GM18498 (cell line): ENCODE measurements at regions not wholly inside any gene's neighbourhood (a gene's known extent, or its start where the extent isn't known, plus 50 kb on each side); places are given as distances from the start of the nearest gene placed in this dataset.

Source experiments
- ATAC-seq: cut with Tn5 transposase; IDR thresholded peaks from one replicate; pipeline ENCODE4 v1.9.1; 2021; ENCODE audit warnings: mild to moderate bottlenecking, moderate library complexity; ENCODE audit not compliant: unreplicated experiment

DNA sequence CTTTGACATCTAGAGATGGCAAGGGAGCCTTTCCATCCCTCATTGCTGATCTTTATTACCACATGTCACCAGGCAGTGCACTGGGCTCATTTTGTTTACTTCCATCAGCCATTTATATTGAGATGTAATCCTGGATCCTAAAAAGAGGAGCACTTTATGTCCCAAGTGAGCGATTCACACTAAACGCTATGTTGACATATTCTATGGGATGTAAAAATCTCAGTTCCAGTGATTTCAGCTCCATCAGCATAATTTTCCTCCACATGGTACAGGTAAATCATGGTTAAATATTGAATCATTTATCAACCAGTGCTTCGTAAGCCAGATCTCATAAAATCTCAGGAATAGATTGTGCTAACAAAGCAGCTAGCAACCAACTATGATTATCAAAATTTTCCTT, 634.8 kb upstream of the PLXNA2 start:
- ATAC-seq = no peak

- ATAC-seq = no peak
These were observed 636.4 kb upstream of the PLXNA2 start for GRCh38 chr1:208880433-208881100.

GRCh38 chr1:208885060-208885459, 640.9 kb upstream of the PLXNA2 start:
- no peak for ATAC-seq

GRCh38 chr1:208885650-208886049, 641.5 kb upstream of the PLXNA2 start:
- ATAC-seq = no peak

DNA sequence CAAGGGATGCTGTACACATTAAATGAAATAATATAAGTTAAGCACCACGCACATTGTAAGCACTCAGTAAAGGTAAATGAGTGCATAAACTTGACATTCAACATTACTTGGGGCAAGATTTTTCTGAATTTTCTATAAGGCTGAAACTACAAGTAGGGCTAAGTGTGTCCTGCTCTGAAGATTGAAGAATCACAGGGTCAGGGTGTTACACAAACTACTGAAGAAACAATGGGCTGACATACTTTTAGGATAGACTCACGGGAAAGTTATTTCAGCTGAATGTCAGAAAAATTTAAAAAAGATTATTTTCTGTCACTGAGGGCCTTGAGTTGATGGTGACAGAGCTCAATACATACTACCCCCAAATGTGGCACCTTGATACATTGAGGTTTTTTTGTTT, 644.2 kb upstream of the PLXNA2 start:
- no peak for ATAC-seq

GRCh38 chr1:208892147-208892546, 648.0 kb upstream of the PLXNA2 start:
- no peak for ATAC-seq

GRCh38 chr1:208893251-208893650, 649.1 kb upstream of the PLXNA2 start:
- ATAC-seq = no peak

DNA sequence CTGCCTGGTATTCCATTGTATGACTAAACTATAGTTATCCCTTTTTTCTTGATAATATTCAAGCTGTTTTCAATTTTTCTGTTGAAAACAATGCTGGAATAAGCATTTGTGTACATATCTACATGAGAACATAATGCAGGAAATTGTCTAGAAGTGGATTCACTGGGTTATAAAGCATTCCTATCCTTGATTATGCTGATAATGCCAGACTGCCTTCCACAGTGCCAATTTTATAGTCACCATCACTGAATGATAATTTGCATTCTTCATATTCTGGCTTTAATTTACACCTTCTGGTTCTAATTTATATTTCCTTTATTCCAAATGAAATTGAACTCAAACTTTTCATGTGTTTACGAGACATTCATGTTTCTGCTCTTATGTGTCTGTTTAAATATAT, 651.0 kb upstream of the PLXNA2 start:
- no peak for ATAC-seq

GRCh38 chr1:208895820-208896219, 651.6 kb upstream of the PLXNA2 start:
- ATAC-seq = no peak

GRCh38 chr1:208896768-208897167, 652.6 kb upstream of the PLXNA2 start:
- ATAC-seq = no peak

- ATAC-seq = no peak
These were observed 655.3 kb upstream of the PLXNA2 start for GRCh38 chr1:208899438-208899837.

DNA sequence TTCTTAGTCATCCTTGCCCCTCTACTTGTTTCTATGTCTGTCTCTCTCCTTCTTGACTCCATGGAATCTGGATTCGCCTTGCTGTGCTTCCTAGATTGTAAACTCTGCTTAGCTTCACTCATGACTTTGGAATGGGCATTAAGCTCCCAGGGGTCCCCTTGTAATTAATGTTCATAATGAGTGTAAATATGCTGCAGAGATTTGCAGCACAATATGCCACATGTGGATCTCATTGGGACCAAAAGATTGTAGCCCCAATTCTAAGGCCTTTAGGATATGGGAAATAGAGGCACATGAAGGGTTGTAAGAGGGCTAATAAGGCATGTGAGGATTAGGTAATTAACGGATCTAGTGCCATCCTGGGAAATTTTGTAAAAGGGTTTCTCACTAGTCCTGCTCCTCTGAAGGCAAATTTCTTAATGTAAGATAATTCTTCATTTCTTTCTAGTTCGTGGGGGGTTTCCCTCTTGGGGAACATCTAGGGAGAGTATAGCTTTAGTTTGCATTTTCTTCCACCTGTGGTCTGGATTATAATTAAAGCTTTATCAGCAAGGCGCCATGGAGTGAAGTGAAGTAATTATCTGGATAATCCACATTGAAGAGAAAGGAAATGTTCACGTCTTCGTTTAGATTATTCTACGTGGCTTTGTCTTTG, 659.2 kb upstream of the PLXNA2 start:
- ATAC-seq = no peak

DNA sequence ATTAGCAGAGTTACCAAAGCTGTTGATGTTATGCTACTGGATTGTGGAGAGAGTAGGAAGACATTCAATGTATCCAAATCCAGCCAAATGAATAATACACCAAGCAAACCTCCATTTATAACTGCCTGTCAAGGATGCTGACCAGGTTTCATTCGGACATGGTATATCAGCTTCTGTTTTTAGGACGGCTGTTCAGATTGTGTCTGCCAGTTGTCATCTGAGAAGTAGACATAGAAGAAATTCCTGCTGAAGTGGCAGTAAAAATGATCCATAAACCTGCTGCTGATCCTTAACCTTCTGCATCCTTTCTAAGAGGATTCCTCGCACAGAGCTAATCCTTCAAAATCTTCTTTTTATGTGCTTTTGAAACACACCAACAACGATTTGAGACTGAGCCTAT, 663.6 kb upstream of the PLXNA2 start:
- ATAC-seq = no peak

- no peak for ATAC-seq
These were observed 665.1 kb upstream of the PLXNA2 start for GRCh38 chr1:208909011-208909984.

DNA sequence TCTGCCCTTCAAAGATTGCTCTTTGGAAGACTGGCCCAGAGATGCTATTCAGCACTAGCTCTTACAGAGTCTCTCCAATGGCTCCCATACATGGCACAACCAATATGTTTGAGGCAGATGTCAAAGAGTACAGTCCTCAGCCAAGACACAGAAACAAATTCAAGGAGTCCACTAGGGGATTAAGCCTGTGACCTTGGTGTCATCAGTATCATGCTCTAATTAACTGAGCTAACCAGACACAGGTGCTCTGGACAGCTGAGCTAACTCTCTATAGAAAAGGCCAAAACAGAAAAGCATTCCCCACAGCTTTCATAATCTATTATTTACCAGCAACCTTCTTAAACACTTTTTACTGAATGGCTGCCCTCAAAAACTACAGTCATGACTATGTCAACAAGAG, 666.0 kb upstream of the PLXNA2 start:
- no peak for ATAC-seq

DNA sequence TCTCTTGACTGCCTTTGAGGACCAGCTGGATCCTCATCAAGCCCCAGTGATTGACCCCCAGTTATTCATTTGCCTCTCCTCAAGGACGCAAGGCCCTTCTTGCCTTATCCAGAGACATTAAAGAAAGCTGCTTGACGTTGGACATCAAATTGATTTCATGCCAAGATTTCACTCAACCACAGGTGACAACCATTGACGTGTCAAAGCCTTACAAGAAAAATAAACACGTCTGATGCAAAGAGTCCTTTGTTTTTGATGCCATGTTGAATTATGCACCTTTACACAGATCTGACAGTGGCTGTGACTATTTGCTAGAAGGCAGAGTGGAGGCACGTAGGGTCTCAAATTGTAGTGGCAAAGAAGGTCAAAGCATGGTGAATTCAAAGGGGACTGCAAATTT, 666.2 kb upstream of the CAMK1G start:
- ATAC-seq = no peak

DNA sequence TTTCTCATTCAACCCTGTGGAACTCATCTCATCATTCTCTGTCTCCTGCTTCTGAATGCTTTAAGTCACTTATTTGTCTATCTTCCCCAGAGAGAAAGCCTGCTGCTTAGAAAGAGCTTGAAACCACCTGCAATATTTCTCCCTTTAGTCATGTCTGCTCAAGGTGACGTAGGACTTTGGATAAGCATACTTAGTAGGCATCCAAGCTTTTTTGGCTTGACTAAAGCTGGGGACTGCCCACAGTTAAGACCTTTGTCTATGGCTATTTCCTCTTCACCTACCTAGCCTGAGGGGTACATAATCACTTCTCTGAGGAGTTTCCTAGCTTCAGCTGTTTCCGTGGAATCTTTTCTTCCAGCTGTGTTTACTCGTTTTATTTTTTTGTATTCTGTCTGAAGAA, 665.8 kb upstream of the CAMK1G start:
- no peak for ATAC-seq

- no peak for ATAC-seq
These were observed 665.4 kb upstream of the CAMK1G start for GRCh38 chr1:208918160-208918559.

DNA sequence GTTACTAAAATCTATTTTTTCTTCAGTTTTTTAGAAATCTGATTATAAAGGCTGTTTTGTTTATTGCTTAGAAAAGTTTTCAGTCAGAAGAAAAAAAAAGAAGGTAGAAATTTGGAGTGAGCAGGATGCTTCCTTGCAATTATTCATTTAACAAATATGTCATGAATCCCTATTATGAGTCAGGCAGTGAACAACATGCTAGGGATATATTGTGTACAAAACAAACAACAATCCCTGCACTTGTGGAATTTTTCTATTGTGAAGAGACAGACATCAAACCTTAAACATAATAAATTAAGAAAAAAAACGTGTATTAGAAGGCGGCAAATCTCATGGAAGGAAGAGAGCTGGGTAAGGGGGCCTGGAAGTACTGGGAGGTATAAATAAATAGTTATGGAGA, 664.1 kb upstream of the CAMK1G start:
- no peak for ATAC-seq

GRCh38 chr1:208921259-208921658, 662.3 kb upstream of the CAMK1G start:
- no peak for ATAC-seq

DNA sequence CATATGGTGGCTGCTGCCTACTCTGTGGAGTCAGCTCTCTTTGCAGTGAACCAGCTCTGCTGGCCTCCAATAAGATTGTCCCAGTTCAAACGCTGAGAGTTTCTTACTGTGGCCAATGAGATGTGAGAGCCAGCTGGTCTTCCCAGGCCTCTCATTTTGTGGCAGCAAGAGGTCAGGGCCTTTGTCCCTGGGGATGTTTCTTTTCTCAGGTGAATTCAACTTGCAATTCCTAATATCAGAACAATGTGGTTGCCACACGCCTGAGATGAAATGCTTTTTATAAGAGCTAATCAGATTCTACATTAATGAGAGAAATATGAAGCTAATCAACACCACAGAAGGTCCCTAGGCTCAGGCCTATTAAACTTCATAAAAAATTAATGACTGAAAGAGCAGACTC, 660.1 kb upstream of the CAMK1G start:
- ATAC-seq = no peak
